Gastroesophageal sphincter (tissue), 3 donors: ENCODE measurements at regions not wholly inside any gene's neighbourhood (a gene's known extent, or its start where the extent isn't known, plus 50 kb on each side); places are given as distances from the start of the nearest gene placed in this dataset.

ENCODE experiments used
- CTCF ChIP-seq, 4 experiments: fragments of 200-600 bp in 2 of 4; fragments of 450-650 bp in 2 of 4; sonication (generic) in 1 of 4; IDR thresholded peaks; one replicate each; pipeline ENCODE4 v1.5.1; 2017 to 2019; ENCODE audit warnings: antibody characterized with exemption in 4 of 4, mild to moderate bottlenecking in 2 of 4, moderate library complexity in 2 of 4
- EP300 ChIP-seq: sonication (generic); formaldehyde crosslinking; IDR thresholded peaks from one replicate; pipeline ENCODE4 v1.6.1; 2017; ENCODE audit warnings: antibody characterized with exemption, mild to moderate bottlenecking

DNA sequence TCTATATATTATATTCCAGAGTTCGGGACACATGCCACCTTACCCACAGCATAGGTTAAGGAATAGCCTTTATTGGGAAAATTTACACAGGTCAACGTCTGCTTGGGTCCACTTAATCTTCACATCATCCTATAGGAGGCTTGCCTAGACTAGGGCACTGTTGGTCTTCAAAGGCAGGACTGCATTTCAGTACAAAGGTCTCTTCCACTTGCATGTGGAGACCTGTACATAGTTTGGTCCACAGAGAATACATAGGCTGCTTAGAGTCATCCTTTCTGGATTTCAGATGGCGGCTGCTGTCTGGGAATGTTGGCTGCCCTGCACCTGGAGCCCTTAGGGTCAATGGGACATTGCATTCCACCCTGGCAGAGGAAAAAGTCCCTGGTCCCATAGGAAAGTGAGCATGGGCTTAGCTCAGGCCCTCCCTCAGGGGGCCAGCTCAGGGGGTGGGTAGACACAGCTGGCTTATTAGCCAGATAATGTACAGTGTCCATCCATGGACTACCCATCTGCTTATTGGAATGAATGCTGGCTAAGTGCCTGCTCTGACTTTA lies 75.3 kb upstream of the TGFBR2 start:
- TF ChIP-seq CTCF (IDR thresholded peaks at IDR 0.05) (no peak), EP300 (no peak)
